GM21576 (cell line): ENCODE measurements at regions not wholly inside any gene's neighbourhood (a gene's known extent, or its start where the extent isn't known, plus 50 kb on each side); places are given as distances from the start of the nearest gene placed in this dataset.
"Not testable (repeated sequence)": the region's sequence is repeated elsewhere in the genome, so short reads cannot be mapped to it uniquely, and the experiment has no call there.

Experiments
- ATAC-seq: cut with Tn5 transposase; IDR thresholded peaks from one replicate; pipeline ENCODE4 v1.9.1; 2021; ENCODE audit warnings: mild to moderate bottlenecking, moderate library complexity; ENCODE audit not compliant: unreplicated experiment

- ATAC-seq = no peak
These were observed 544.1 kb upstream of the CDH7 start for GRCh38 chr18:65206551-65207260.

GRCh38 chr18:65202091-65202490 lies 548.7 kb upstream of the CDH7 start:
- ATAC-seq = no peak

- no peak for ATAC-seq
These were observed 575.1 kb upstream of the CDH7 start for GRCh38 chr18:65175681-65176080.

- ATAC-seq = not testable (repeated sequence)
These were observed 588.7 kb upstream of the CDH7 start for GRCh38 chr18:65162086-65162485.

- no peak for ATAC-seq
These were observed 604.3 kb upstream of the CDH7 start for GRCh38 chr18:65146482-65147021.

GRCh38 chr18:65145312-65145711 lies 605.5 kb upstream of the CDH7 start:
- ATAC-seq = no peak

GRCh38 chr18:65133610-65134009 lies 617.2 kb upstream of the CDH7 start:
- no peak for ATAC-seq

GRCh38 chr18:65124633-65125032 lies 626.2 kb upstream of the CDH7 start:
- ATAC-seq = no peak

- no peak for ATAC-seq
These were observed 646.9 kb upstream of the CDH7 start for GRCh38 chr18:65103864-65104263.

- ATAC-seq = no peak
These were observed 657.5 kb upstream of the CDH7 start for GRCh38 chr18:65093346-65093745.

GRCh38 chr18:65091744-65092329 lies 659.0 kb upstream of the CDH7 start:
- ATAC-seq = no peak

- no peak for ATAC-seq
These were observed 667.9 kb upstream of the CDH7 start for GRCh38 chr18:65082907-65083306.

- ATAC-seq = no peak
These were observed 669.0 kb upstream of the CDH7 start for GRCh38 chr18:65081786-65082185.

GRCh38 chr18:65073060-65073550 lies 677.7 kb upstream of the CDH7 start:
- no peak for ATAC-seq

- no peak for ATAC-seq
These were observed 693.3 kb upstream of the CDH7 start for GRCh38 chr18:65057439-65058083.

- no peak for ATAC-seq
These were observed 694.2 kb upstream of the CDH7 start for GRCh38 chr18:65056575-65056974.

- ATAC-seq = no peak
These were observed 701.2 kb upstream of the CDH7 start for GRCh38 chr18:65049586-65049985.

GRCh38 chr18:65039578-65039977 lies 711.2 kb upstream of the CDH7 start:
- ATAC-seq = no peak

GRCh38 chr18:65035701-65036100 lies 715.1 kb upstream of the CDH7 start:
- no peak for ATAC-seq

- ATAC-seq = no peak
These were observed 725.1 kb upstream of the CDH7 start for GRCh38 chr18:65025756-65026155.

GRCh38 chr18:65021021-65021420 lies 729.8 kb upstream of the CDH7 start:
- no peak for ATAC-seq

- ATAC-seq = no peak
These were observed 732.6 kb upstream of the CDH7 start for GRCh38 chr18:65018184-65018583.
